NCI-H1436 treated with DMSO at 0.1 percent for 48 hours (cell line): ENCODE measurements at regions not wholly inside any gene's neighbourhood (a gene's known extent, or its start where the extent isn't known, plus 50 kb on each side); places are given as distances from the start of the nearest gene placed in this dataset.

Experiments
- DNase-seq: peaks from one replicate; lab custom pipeline; 2025; lab: John Stamatoyannopoulos, UW

DNA sequence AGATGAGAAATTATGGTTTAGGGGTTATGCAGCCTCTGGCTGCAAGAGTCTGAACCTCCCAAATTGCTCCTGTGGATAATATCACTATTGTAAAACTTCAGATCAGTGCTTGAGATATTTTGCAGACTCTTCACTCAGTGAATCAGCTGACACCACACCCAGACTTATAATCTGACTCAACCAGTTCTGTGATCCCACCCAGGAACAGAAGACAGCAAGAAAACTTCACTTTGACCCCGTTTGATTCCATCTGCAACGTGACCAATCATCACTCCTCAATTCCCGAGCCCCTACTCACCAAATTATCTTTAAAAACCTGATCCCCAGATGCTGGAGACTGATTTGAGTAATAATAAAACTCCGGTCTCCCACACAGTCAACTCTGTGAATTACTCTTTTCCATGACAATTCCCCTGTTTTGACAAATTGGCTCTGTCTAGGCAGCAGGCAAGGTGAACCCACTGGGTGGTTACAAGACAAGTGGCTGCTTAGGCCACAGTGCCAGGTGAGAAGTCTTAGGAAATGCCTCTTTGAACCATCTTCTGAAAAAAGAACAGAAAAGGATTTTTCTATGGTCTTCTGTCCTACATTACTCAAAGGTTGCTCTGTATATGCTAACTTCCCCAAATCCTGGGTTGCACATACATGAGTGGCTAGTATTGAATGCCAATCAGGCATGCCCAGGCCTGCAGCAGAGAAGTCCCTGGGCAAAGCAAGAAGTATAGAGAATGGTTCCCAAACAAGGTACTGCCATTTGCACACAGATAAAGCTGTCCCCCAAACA lies 588.0 kb downstream of the PRELID2 start:
- no peak for DNase-seq

DNA sequence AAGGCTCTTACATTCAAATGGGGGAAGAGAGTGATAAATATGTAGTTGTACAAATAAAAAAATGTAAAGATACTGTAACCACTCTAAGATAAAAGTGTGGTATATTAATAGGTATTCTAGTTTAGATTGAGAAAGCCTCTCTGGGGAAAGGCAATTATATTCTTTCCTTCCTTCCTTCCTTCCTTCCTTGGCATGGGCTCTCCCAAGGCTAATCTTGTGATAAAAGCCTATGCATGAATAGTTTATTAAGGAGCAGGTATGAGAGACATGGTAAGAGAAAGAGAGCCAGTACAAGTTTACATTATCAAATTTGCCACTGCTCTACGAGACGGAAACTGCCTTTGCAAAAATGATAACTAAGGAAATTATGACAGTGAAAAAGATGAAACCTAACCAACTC lies 588.8 kb downstream of the PRELID2 start:
- no peak for DNase-seq

GRCh38 chr5:145245354-145245753 lies 589.8 kb downstream of the PRELID2 start:
- DNase-seq: no peak

DNA sequence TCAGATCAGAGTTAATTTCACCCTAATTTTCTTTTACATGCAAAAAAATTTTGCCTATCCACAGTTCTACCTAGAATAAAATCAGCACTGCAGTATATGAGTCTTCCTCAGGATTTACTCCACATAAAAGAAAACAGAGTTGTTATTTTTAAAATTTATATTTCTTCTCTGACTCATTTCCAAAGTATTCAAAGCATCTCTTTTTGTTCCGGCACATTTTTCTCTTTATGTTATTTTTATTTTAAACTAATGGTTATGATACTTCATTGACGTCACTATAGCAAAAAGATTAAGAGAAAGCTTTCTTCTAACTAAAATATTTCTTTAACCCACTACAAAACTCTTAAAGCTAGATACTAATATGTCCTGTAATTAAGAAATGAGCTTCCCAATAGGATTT lies 590.4 kb downstream of the PRELID2 start:
- no peak for DNase-seq

- no peak for DNase-seq
These were observed 590.9 kb downstream of the PRELID2 start for GRCh38 chr5:145244251-145244650.

- DNase-seq: no peak
These were observed 592.1 kb downstream of the PRELID2 start for GRCh38 chr5:145243016-145243415.

- no peak for DNase-seq
These were observed 592.6 kb downstream of the PRELID2 start for GRCh38 chr5:145242551-145242950.

GRCh38 chr5:145237843-145238242 lies 597.3 kb downstream of the PRELID2 start:
- no peak for DNase-seq

- DNase-seq: no peak
These were observed 598.2 kb downstream of the PRELID2 start for GRCh38 chr5:145236983-145237382.

DNA sequence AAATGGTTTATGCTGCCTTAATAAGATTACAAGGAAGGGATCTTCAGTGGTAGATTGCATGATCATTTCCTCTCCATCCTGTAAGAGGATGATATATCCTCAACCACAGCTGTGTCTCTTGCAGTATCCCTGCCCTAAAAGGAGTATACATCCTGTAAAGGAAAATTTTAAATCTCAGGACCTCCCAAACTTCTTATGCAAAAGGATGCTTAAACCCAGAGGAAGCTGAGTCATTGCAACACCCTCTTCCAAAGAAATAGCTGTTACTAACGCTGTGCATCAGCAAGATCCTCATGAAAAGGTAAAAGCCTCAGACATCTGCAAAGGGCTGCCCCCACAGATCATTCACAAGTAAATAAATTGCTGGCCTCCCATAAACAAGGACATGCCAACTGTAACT lies 599.0 kb downstream of the PRELID2 start:
- no peak for DNase-seq

DNA sequence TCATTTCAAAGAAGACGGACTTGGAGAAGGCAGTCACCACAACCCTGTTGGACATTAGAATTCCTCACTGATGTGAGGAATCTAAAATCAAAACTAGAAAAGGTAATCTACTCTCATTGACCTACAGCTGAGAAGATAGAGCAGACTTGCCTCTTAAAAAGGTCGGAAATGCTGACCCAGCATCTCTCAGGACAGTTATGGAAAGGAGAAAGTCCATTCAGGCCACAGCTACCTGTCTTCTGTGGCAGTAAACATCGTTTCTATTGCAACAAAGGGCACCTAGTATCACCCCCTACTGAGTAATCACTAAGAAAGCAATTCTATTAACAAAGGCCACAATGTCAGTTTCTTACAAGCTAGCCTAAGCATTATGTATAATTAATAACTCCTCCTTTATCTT lies 601.7 kb downstream of the PRELID2 start:
- DNase-seq: no peak

DNA sequence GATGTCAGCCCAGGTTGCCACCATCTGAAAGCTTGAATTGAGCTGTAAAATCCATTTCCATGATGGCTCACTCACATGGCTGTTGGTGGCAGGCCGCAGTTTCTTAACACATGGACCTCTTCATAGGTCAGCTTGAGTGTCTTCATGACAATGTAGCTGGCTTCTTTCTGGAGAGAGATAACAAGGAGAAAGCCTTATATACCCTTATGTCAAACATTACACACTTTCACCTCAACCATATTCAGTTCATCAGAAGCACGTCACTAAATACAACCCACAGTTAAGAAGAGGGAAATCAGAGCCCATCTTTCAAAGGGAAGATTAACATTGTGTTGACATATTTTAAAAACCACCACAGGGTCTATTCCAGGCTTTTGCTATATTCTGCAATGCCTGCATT lies 604.4 kb downstream of the PRELID2 start:
- no peak for DNase-seq

DNA sequence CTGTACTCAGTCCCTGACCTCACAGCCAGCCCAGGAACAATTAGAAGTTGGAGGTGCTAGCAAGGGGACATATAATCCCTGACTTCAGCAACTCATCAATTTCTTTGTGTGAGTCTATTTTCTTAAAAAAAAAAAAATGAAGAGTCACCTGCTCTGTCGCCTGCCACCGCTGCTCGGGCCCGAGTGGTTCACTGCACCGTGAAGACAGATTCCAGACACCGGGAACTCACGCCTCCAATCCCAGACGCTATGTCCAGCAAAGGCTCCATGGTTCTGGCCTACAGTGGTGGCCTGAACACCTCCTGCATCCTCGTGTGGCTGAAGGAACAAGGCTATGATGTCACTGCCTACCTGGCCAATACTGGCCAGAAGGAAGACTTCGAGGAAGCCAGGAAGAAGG lies 606.6 kb downstream of the PRELID2 start:
- DNase-seq: no peak

GRCh38 chr5:145227881-145228280 lies 607.3 kb downstream of the PRELID2 start:
- no peak for DNase-seq

- no peak for DNase-seq
These were observed 608.4 kb downstream of the PRELID2 start for GRCh38 chr5:145226726-145227125.

DNA sequence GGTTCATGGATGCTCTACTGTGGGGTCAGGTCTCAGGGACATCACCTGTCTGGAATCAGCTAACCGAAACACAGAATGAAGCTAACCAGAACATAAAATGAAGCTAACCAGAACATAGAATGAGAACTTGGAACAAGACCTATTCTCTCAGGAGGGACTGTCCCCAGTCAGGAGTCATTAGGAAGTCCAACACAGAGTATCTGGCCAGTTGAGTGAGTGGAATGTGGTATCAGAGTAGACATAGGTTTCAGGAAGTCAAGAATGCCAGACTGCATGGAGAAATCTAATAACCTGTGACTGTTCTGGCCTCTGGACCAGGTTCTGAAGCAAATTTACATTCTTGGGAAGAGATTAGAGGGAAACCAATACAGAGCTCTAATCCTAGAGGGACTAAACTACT lies 609.6 kb downstream of the PRELID2 start:
- no peak for DNase-seq

GRCh38 chr5:145223582-145223981 lies 611.6 kb downstream of the PRELID2 start:
- DNase-seq: no peak

DNA sequence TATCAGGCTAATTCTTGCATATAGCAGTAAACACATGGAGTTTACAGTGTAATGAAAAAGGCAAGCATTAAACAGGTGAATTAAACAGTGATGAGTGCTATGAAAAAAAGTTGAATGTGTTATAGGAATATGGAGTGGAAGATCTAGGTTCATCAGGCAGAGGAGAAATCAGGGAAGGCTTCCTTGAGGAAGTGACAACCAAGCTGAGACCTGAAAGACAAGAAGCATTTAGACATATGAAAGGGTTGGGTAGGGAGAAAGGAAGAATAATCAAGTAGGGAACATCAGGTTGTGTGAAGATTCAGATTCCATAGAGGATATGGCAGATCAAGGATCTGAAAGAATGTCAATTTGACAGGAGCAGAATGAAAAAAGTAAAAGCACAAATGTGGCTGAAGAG lies 612.5 kb downstream of the PRELID2 start:
- no peak for DNase-seq

DNA sequence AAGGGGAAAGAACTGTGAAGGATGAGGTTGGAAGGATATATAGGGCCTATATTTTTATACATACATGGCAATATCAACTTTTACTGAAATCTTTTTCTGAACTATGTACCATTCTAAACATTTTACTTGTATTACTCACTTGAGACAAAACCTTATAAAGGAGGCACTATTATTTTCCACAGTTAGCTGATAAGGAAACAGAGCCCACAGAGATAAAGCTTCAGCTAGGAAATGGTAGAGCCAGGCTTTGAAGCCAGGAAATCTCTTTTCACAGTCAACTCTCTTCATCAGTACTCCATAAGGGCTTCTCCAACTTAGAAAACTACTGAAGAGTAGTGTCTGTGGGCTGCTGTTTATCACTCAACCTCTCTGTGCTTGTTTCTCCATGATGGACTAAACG lies 613.7 kb downstream of the PRELID2 start:
- DNase-seq: no peak

GRCh38 chr5:145220481-145220880 lies 614.7 kb downstream of the PRELID2 start:
- no peak for DNase-seq

GRCh38 chr5:145218982-145219381 lies 616.2 kb downstream of the PRELID2 start:
- no peak for DNase-seq

DNA sequence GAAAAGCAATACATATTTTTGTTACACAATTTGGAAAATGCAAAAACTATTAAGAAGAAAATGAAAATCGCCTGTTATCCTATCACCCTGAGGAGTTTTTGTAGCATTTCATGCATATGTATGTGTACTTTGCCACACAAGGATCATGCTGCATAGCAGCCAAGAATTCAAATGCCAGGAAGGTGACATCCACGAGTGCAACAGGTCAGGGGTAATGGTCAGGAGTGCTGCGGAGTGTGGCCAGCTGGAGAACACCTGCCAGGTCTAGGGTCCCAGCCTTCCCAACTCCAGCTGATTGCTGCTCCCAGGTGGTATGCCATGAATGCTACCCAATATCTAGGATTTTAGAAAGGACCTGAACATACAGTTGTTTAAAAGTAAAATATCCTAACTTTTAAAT lies 617.1 kb downstream of the PRELID2 start:
- no peak for DNase-seq

DNA sequence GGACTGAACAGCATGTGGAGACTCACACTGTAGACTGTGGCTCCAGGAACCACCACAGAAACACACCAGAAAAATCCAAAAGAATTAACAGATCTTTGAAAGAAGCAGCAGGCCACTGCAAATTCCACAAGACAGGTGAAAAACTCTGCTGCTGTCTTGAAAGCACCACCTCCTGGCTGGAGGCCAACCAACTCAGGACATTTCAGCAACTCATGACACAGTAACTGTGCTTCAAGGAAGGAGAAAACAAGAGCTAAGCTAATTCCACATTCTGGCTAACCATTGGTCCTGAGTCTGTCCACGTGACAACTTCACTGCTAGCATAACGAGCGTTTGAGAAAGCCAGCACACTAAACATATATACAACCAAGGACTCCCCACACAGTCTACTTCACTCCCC lies 625.1 kb downstream of the PRELID2 start:
- no peak for DNase-seq

DNA sequence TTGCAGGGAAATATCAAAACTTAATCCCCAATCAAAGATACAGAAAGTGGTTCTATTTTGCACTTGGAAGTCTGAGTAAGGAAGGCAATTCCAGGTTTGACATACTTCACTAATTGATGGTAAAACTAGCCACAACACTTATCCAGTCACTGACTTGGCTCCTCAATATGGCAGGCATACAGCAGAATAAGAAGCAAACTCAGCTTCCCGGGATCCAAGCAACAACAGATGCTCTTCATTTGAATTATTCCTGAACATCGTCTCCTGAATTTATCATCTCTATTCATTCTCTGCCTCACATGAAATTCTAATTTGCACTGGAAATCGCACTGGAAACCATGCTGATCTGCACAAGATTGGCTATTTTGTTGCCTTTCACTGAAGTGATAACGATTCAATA lies 629.6 kb downstream of the PRELID2 start:
- DNase-seq: no peak
